GM12874 (cell line): ENCODE measurements at regions not wholly inside any gene's neighbourhood (a gene's known extent, or its start where the extent isn't known, plus 50 kb on each side); places are given as distances from the start of the nearest gene placed in this dataset.

Experiments used
- TF ChIP-seq, protein P1 (sequence below): IDR thresholded peaks from 2 replicates; pipeline ENCODE4 v1.5.1; 2011; ENCODE audit warnings: low read depth, mild to moderate bottlenecking, control low read depth, low read length, moderate library complexity; ENCODE audit not compliant: insufficient read depth

DNA sequence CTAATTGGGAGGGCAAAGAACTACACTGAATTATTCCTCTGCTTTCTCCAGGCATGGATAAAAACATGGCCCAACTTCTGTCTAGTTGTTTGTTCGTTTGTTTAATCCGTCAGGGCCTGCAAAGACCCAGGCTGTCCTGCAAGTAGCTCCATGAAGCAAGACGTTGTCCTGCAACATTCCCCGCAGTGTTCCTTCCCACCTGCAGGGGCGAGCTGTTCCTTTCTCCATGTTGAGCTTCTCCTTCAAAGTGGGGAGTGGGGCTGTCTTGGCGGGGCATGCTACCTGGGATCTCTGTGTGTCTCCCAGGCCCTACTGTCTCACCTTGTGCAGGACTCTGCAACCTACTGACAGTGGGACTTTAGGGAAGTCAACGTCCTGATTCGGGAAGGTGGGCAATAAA is 264.0 kb upstream of the SMIM21 start:
- TF ChIP-seq, protein P1, sequence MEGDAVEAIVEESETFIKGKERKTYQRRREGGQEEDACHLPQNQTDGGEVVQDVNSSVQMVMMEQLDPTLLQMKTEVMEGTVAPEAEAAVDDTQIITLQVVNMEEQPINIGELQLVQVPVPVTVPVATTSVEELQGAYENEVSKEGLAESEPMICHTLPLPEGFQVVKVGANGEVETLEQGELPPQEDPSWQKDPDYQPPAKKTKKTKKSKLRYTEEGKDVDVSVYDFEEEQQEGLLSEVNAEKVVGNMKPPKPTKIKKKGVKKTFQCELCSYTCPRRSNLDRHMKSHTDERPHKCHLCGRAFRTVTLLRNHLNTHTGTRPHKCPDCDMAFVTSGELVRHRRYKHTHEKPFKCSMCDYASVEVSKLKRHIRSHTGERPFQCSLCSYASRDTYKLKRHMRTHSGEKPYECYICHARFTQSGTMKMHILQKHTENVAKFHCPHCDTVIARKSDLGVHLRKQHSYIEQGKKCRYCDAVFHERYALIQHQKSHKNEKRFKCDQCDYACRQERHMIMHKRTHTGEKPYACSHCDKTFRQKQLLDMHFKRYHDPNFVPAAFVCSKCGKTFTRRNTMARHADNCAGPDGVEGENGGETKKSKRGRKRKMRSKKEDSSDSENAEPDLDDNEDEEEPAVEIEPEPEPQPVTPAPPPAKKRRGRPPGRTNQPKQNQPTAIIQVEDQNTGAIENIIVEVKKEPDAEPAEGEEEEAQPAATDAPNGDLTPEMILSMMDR = no peak

- TF ChIP-seq, protein P1 = no peak
Measured at GRCh38 chr18:75687626-75688025, 260.1 kb upstream of the SMIM21 start.

GRCh38 chr18:75683426-75683825 is 255.9 kb upstream of the SMIM21 start:
- TF ChIP-seq, protein P1 = no peak

DNA sequence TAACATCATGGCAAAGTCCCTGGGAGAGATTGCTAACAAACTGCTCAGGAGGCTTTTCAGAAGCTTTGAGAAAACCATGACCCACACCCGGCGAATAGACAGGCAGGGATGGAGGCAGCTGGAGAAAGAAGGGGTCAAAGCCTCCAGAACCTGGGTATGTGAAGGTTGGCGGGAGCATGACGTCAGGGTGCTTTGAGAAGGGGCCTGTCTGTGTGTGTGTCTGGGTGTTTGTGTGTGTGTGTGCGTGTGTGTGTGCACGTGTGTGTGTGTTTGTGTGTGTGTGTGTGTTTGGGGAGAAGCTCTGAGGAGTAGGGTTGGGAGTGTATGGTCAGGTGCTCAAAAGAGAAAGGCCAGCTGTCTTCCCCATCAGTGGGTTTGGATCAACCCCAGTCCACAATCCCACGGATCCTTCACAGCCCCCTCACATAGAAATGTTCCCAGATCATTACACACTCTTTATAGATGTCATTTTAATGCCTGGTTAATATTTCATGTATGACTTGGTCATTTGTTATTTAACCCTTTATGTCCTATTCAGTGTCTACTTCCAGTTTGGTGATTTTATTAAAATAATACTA is 254.1 kb upstream of the SMIM21 start:
- TF ChIP-seq, protein P1 = no peak

- TF ChIP-seq, protein P1 = no peak
Measured at GRCh38 chr18:75679331-75679730, 251.8 kb upstream of the SMIM21 start.

DNA sequence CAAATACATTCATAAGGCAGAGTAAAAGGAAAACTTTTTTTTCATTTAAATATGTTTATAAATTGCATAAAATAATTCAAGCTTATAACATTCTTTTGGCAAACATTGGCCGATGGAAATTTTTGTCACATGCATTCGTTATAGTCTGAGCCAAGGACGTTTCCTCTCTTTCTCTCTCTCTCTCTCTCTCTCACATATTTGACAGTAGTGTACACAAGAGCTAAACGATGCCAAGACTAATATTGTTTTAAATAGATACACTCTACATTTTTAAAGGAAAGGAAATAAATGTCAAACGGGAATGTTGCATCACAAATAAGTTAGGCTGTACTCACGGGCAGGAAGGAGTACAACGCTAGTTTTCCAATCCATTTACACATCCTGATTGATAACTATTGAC is 251.1 kb upstream of the SMIM21 start:
- TF ChIP-seq, protein P1 = no peak

DNA sequence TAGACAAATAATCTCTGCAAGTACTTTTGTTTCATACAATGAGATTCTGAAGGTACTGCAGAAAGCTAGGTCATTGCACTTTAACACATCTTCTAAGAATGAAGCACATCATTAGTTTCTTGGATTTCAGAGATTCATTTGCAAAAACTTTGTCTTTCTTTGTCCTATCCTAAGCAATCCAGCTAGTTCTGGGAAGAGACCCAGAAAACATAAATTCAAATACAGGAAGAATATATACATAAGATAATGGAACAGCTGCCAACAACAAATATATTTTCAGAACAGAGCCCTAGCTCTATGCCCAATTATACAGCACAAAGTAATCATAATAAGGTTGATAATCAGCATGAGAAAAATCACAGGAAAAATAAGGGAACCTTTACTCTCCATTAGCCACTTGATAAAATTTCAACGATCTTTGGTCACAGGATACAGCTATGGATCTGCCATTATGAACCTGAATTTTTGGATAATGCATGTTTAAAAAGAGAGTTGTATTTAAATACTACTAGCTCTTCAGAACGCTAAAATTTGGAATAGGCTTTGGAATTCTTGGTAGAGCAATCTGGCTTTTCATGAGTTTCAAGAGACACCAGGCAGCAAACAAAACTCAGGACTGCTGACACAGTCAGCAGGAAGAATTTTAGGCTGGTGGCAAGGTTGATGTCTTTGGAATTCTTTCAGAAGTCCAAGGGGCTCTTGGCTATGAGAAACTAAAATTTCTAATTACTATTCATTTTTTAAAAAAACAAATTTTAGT is 250.4 kb upstream of the SMIM21 start:
- TF ChIP-seq, protein P1 = no peak
